Spleen (tissue), 11 donors: ENCODE measurements at regions not wholly inside any gene's neighbourhood (a gene's known extent, or its start where the extent isn't known, plus 50 kb on each side); places are given as distances from the start of the nearest gene placed in this dataset.
A peak's percentile ranks its signal among the peaks of the same experiment; 100 is the strongest.

Experiments used
- DNase-seq: peaks from one replicate; pipeline ENCODE4 v3.0.0-alpha.2; 2020
- H3K27ac ChIP-seq, 8 donors: fragments of 200-600 bp; sonication (generic) in 7 of 8; 1 replicate in 4 of 8; 2 replicates in 4 of 8; pipeline versions ENCODE4 v1.5.0 to v1.8.0; 2016 to 2021; ENCODE audit warnings: inconsistent platforms in 4 of 8, mild to moderate bottlenecking in 4 of 8, moderate library complexity in 1 of 8
- H3K27me3 ChIP-seq, 7 donors: fragments of 200-600 bp; sonication (generic) in 6 of 7; replicated peaks in 1 of 7; 1 replicate in 4 of 7; 2 replicates in 3 of 7; pipeline versions ENCODE4 v1.5.0 to v1.8.0; 2016 to 2021; ENCODE audit warnings: inconsistent platforms in 3 of 7, mild to moderate bottlenecking in 1 of 7
- H3K36me3 ChIP-seq, 6 donors: fragments of 200-600 bp; sonication (generic) in 5 of 6; 1 replicate in 4 of 6; 2 replicates in 2 of 6; pipeline versions ENCODE4 v1.5.0 to v1.8.0; 2016 to 2021; ENCODE audit warnings: inconsistent platforms in 2 of 6
- H3K4me1 ChIP-seq, 6 donors: fragments of 200-600 bp; sonication (generic) in 5 of 6; 1 replicate in 3 of 6; 2 replicates in 3 of 6; pipeline versions ENCODE4 v1.5.0 to v1.8.0; 2016 to 2021; ENCODE audit warnings: inconsistent platforms in 3 of 6
- H3K4me3 ChIP-seq, 8 donors: fragments of 200-600 bp; sonication (generic) in 7 of 8; 1 replicate in 4 of 8; 2 replicates in 4 of 8; pipeline versions ENCODE4 v1.5.0 to v1.8.0; 2016 to 2021; ENCODE audit warnings: inconsistent platforms in 4 of 8, mild to moderate bottlenecking in 4 of 8, moderate library complexity in 2 of 8
- H3K9me3 ChIP-seq, 8 donors: fragments of 200-600 bp; sonication (generic) in 7 of 8; 1 replicate in 4 of 8; 2 replicates in 4 of 8; pipeline versions ENCODE4 v1.5.0 to v1.8.0; 2016 to 2021; ENCODE audit warnings: inconsistent platforms in 4 of 8
- POLR2A ChIP-seq, 3 donors: fragments of 450-650 bp; IDR thresholded peaks; one replicate each; pipeline ENCODE4 v1.5.1; 2017; ENCODE audit warnings: antibody characterized with exemption in 3 of 3, mild to moderate bottlenecking in 1 of 3
- POLR2AphosphoS5 ChIP-seq, 3 donors: sonication (generic); formaldehyde crosslinking; IDR thresholded peaks; one replicate each; pipeline ENCODE4 v1.5.1; 2017; ENCODE audit warnings: antibody characterized with exemption in 3 of 3
- WGBS, 5 donors: extraction: QIAGEN DNeasy Blood & Tissue Kit in 3 of 5; methylation state at CpG; one replicate each; pipeline versions ENCODE4 v1.1.5 to v1.1.7; 2013 to 2018; 5-methylcytosine and 5-hydroxymethylcytosine counted together
- intact Hi-C: fragments of 100-400 bp; cut with DNase I; formaldehyde crosslinking; loops from one replicate; pipeline ENCODE4 v1.15.0; 2023; ENCODE audit warnings: low total_unique reads
- TF ChIP-seq, protein P1 (sequence below), 11 experiments: fragments of 200-600 bp in 7 of 11; fragments of 450-650 bp in 4 of 11; sonication (generic) in 4 of 11; IDR thresholded peaks in 8 of 11; conservative IDR thresholded peaks in 3 of 11; 1 replicate in 7 of 11; 2 replicates in 4 of 11; pipeline versions ENCODE4 v1.4.0 to v1.8.0; 2016 to 2021; ENCODE audit warnings: antibody characterized with exemption in 11 of 11, inconsistent platforms in 4 of 11, mild to moderate bottlenecking in 1 of 11
- donor health status: healthy with polysubstance abuse.
- donor health status: DM: no; HTN: no; CAD: no; lungs with moderate emphysema.
- donor health status: DM: no; HTN: no; CAD: no.
- donor health status: Bipolar disorder and iron deficiency.
- donor health status: healthy.
- donor health status: DM: no; HTN: no; CAD: no.
- donor health status: DM: yes; HTN: yes; CAD: no.

DNA sequence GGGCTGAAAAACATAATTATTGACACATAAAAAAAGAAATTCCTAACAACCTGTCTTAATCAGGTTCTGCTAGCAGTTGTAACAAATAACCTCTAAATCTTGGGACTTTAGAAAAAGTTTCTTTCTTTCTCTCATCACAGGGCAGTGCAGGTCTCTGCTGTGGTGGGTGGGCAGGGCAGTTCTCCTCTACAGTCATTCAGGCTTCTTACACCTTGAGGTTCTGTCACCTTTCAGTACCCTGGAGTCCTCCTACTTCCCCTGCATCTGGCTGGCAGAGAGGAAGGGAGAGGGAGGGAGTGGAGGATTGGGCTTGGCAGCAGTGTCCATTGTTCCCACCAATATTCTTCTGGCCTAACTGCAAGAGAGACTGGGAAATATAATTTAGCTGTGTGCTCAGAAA is 112.2 kb upstream of the ANKRD55 start:
- intact Hi-C loops, result no loop called here
- TF ChIP-seq POLR2A (IDR thresholded peaks at IDR 0.05) (no peak), POLR2AphosphoS5 (IDR thresholded peaks at IDR 0.05) (no peak)
- TF ChIP-seq, protein P1, sequence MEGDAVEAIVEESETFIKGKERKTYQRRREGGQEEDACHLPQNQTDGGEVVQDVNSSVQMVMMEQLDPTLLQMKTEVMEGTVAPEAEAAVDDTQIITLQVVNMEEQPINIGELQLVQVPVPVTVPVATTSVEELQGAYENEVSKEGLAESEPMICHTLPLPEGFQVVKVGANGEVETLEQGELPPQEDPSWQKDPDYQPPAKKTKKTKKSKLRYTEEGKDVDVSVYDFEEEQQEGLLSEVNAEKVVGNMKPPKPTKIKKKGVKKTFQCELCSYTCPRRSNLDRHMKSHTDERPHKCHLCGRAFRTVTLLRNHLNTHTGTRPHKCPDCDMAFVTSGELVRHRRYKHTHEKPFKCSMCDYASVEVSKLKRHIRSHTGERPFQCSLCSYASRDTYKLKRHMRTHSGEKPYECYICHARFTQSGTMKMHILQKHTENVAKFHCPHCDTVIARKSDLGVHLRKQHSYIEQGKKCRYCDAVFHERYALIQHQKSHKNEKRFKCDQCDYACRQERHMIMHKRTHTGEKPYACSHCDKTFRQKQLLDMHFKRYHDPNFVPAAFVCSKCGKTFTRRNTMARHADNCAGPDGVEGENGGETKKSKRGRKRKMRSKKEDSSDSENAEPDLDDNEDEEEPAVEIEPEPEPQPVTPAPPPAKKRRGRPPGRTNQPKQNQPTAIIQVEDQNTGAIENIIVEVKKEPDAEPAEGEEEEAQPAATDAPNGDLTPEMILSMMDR (IDR thresholded peaks at IDR 0.05 in 8 of 11, conservative IDR thresholded peaks at IDR 0.05 in 3 of 11), result no peak

DNA sequence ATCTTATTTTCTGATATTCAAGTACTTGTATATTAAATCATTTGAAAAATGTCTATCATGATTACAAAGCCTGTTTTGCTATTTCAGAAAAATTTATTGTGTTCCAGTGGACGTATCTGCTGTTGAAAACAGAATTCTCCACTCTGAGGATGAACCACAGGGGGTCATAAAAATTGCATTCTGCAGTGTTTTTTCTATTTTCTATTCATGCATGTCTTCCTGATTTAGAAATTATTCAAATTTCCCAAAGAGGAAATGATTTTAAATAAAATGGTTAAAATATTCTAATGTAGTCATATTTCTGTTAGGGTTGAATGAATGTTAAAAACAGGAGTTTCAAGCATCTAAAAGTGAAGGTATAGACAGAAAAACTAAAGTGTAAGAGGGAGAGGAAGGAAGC is 111.5 kb upstream of the ANKRD55 start:
- no peaks in the 10 kb centered on the region for H3K27me3 ChIP-seq
- no peak for DNase-seq
- H3K4me1 ChIP-seq, result peaks cover 0 to 26% (median 6%) of the 10 kb centered on the region in 6 donors
- 61 to 76% (median 67%) methylated on average over 1 of the region's 1 CpG for WGBS, 5 donors
- TF ChIP-seq POLR2AphosphoS5 (IDR thresholded peaks at IDR 0.05), result no peak
- TF ChIP-seq POLR2A (IDR thresholded peaks at IDR 0.05), result no peak
- TF ChIP-seq, protein P1 (IDR thresholded peaks at IDR 0.05 in 8 of 11, conservative IDR thresholded peaks at IDR 0.05 in 3 of 11), result no peak
- peak overlapping the region in 1 of 8 donors; percentile 35 for H3K27ac ChIP-seq
- peaks cover 0 to 6% (median 0%) of the 10 kb centered on the region in 8 donors for H3K9me3 ChIP-seq
- intact Hi-C loops, result no loop called here
- H3K36me3 ChIP-seq, result no peaks in the 10 kb centered on the region
- H3K4me3 ChIP-seq, result no peak overlapping the region

More for the DNA sequence above, 112.2 kb upstream of the ANKRD55 start:
- Histone ChIP-seq H3K4me3 (no peak overlapping the region), H3K27me3 (no peaks in the 10 kb centered on the region), H3K36me3 (no peaks in the 10 kb centered on the region), H3K4me1 (peaks cover 0 to 27% (median 9%) of the 10 kb centered on the region in 6 donors), H3K27ac (no peak overlapping the region), H3K9me3 (peaks cover 0 to 6% (median 0%) of the 10 kb centered on the region in 8 donors)
- DNase-seq, result no peak

DNA sequence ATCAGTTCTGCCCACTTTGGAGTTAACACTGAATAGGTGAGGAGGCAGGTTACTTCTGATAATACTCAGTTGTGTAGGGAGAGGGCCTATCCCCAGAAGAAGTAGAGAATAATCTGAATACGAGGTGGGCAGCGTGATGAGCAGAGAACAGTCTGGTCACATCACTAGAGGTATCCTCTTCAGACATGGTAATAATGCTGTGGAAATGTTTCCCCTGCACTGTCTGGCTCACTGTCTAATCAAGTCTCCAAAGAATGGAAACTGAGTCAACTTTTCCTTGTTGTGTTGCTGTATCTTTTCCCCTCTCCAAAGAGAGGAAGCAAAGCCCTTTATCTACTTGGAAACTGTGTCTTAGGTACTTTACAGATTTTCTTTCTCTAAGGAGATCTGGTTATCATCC is 110.9 kb upstream of the ANKRD55 start:
- H3K36me3 ChIP-seq, result no peaks in the 10 kb centered on the region
- H3K27ac ChIP-seq, result peak overlapping the region in 1 of 8 donors; percentile 35
- TF ChIP-seq POLR2AphosphoS5 (IDR thresholded peaks at IDR 0.05), result no peak
- TF ChIP-seq, protein P1 (IDR thresholded peaks at IDR 0.05 in 8 of 11, conservative IDR thresholded peaks at IDR 0.05 in 3 of 11), result no peak
- no peak for TF ChIP-seq POLR2A (IDR thresholded peaks at IDR 0.05)
- H3K4me3 ChIP-seq, result no peak overlapping the region
- peaks cover 0 to 26% (median 6%) of the 10 kb centered on the region in 6 donors for H3K4me1 ChIP-seq
- H3K9me3 ChIP-seq, result peaks cover 0 to 6% (median 0%) of the 10 kb centered on the region in 8 donors
- H3K27me3 ChIP-seq, result no peaks in the 10 kb centered on the region
- 88 to 95% (median 93%) methylated on average over 2 of the region's 2 CpGs for WGBS, 5 donors
- DNase-seq, result no peak
- intact Hi-C loops, result no loop called here

DNA sequence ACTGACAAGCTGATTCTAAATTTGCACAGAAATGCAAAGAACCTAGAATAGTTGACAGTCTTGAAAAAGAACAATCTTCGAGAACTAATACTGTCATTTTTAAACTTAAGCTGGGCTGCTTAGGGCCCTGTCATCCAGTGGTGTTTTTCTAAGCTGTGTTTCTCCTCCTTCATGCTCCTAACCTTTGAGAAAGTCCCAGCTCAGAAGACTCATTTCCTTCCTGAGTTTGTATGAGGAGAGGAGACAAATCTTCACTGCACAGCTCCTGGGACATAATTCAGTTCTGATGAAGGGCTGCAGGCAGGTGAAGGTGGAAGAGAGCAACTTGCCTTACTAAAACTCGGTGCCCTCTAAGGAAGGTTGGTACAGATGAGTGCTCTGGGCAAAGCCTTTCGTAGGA is 109.5 kb upstream of the ANKRD55 start:
- 86 to 95% (median 90%) methylated on average over 3 of the region's 3 CpGs for WGBS, 5 donors
- TF ChIP-seq POLR2AphosphoS5 (IDR thresholded peaks at IDR 0.05) (no peak), POLR2A (IDR thresholded peaks at IDR 0.05) (no peak)
- TF ChIP-seq, protein P1 (IDR thresholded peaks at IDR 0.05 in 8 of 11, conservative IDR thresholded peaks at IDR 0.05 in 3 of 11), result no peak
- peaks cover 0 to 6% (median 0%) of the 10 kb centered on the region in 8 donors for H3K9me3 ChIP-seq
- no peak overlapping the region for H3K4me3 ChIP-seq
- H3K27ac ChIP-seq, result no peak overlapping the region
- no peak for DNase-seq
- intact Hi-C loops, result no loop called here
- H3K4me1 ChIP-seq, result peaks cover 0 to 26% (median 6%) of the 10 kb centered on the region in 6 donors
- no peaks in the 10 kb centered on the region for H3K27me3 ChIP-seq
- H3K36me3 ChIP-seq, result no peaks in the 10 kb centered on the region
